ENCODE measurements at regions not wholly inside any gene's neighbourhood (a gene's known extent, or its start where the extent isn't known, plus 50 kb on each side); places are given as distances from the start of the nearest gene placed in this dataset.

DNA sequence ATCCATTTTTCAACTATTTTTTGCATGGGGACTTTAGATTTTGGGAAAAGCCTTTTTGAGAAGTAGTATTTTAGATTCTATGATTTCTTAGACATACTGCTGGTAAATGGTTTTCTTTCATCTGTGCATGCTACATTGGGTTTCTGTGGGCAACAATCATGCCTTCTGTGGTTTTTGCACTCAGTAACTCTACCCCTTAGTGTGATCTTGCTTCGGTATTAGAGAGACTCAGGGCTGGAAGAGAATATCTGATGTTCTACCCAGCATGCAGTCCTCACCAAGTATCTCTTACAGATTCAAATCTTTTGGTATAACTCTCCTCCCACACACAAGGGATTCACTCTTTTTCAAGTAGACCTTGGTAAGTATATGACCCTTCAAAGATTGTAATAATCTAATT is 183.0 kb downstream of the PMAIP1 start:
- TF ChIP-seq, protein P1, sequence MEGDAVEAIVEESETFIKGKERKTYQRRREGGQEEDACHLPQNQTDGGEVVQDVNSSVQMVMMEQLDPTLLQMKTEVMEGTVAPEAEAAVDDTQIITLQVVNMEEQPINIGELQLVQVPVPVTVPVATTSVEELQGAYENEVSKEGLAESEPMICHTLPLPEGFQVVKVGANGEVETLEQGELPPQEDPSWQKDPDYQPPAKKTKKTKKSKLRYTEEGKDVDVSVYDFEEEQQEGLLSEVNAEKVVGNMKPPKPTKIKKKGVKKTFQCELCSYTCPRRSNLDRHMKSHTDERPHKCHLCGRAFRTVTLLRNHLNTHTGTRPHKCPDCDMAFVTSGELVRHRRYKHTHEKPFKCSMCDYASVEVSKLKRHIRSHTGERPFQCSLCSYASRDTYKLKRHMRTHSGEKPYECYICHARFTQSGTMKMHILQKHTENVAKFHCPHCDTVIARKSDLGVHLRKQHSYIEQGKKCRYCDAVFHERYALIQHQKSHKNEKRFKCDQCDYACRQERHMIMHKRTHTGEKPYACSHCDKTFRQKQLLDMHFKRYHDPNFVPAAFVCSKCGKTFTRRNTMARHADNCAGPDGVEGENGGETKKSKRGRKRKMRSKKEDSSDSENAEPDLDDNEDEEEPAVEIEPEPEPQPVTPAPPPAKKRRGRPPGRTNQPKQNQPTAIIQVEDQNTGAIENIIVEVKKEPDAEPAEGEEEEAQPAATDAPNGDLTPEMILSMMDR (IDR thresholded peaks at IDR 0.05; ENCODE audit: control extremely low read depth in 1 of 3, insufficient read depth in 1 of 3, low read depth in 1 of 3, low read length in 3 of 3) = no peak
- TF ChIP-seq EZH2 (IDR thresholded peaks at IDR 0.05; ENCODE audit: low read depth, low read length, severe bottlenecking) = no peak
- no peak for TF ChIP-seq POLR2A (IDR thresholded peaks at IDR 0.05; ENCODE audit: control extremely low read depth in 1 of 2, low read depth in 2 of 2, low read length in 2 of 2)
- TF ChIP-seq CREB1 (IDR thresholded peaks at IDR 0.05) = no peak
- TF ChIP-seq EGR1 (IDR thresholded peaks at IDR 0.05; ENCODE audit: borderline replicate concordance, low read depth, low read length) = no peak

All from H1 (cell line).